SH-SY5Y (cell line): ENCODE measurements at regions not wholly inside any gene's neighbourhood (a gene's known extent, or its start where the extent isn't known, plus 50 kb on each side); places are given as distances from the start of the nearest gene placed in this dataset.

ENCODE experiments used
- GATA2 ChIP-seq: IDR thresholded peaks from 2 replicates; pipeline ENCODE4 v1.6.1; 2011; ENCODE audit warnings: mild to moderate bottlenecking, low read depth, low read length
- GATA3 ChIP-seq: IDR thresholded peaks from 2 replicates; pipeline ENCODE4 v1.6.1; 2011; ENCODE audit warnings: low read depth, mild to moderate bottlenecking, low read length, moderate library complexity

GRCh38 chr10:42924484-42924883, 141.9 kb downstream of the BMS1 start:
- no peak for TF ChIP-seq GATA3
- no peak for TF ChIP-seq GATA2
